ENCODE measurements at regions not wholly inside any gene's neighbourhood (a gene's known extent, or its start where the extent isn't known, plus 50 kb on each side); places are given as distances from the start of the nearest gene placed in this dataset.

DNA sequence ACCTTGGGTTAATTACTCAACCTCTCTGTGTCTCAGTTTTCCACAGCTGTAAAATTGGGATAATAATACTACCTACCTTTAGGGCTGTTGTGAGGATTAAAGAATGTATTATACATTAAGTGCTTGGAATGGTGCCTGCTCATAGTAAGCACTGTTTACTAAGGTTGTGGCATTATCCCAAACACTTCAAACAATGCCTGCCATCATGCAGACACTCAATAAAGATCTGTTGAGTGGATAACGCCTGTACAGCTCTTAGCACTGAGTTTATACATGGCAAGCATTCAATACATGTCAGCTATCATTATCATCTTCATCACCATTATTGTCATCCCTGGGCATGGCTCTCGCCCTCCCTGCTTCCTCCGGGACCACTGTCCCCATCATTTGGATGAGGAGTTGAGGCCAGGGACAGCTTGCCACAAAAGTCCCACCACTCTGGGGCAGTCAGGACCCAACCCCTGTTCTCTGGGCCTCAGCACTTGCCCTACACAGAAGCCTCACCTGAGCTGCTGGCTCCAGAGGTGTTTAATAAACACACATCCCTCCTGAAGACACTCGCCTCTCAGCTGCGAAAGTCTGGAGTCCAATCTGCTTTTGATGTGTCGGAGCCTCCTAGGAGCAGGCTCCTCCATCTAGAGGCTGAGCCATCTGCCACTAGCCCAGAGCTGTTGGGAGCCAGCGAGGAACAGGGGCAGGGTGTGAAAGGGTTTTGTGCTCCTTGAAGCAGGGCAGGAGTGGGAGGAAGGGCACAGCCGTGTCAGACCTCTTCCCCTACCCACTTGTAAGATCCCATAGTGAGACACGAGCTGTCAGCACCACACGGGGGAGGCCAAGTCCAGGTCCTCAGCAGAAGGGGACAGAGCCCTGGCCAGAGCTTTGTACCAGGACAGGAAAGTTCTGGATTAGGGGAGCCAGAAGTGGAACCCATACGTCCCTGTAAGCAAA, 80.9 kb upstream of the ZC3H12A start:
- Histone ChIP-seq H3K27ac (no peak overlapping the region), H3K9me3 (no peaks in the 10 kb centered on the region), H3K36me3 (ENCODE audit: insufficient read depth in 1 of 2, low read depth in 1 of 2) (no peaks in the 10 kb centered on the region), H3K27me3 (ENCODE audit: insufficient read depth in 3 of 3, low read length in 2 of 3) (peaks cover 2 to 67% (median 4%) of the 10 kb centered on the region in 3 donors), H3K4me1 (no peaks in the 10 kb centered on the region), H3K4me3 (no peak overlapping the region)
- TF ChIP-seq, protein P1, sequence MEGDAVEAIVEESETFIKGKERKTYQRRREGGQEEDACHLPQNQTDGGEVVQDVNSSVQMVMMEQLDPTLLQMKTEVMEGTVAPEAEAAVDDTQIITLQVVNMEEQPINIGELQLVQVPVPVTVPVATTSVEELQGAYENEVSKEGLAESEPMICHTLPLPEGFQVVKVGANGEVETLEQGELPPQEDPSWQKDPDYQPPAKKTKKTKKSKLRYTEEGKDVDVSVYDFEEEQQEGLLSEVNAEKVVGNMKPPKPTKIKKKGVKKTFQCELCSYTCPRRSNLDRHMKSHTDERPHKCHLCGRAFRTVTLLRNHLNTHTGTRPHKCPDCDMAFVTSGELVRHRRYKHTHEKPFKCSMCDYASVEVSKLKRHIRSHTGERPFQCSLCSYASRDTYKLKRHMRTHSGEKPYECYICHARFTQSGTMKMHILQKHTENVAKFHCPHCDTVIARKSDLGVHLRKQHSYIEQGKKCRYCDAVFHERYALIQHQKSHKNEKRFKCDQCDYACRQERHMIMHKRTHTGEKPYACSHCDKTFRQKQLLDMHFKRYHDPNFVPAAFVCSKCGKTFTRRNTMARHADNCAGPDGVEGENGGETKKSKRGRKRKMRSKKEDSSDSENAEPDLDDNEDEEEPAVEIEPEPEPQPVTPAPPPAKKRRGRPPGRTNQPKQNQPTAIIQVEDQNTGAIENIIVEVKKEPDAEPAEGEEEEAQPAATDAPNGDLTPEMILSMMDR (IDR thresholded peaks at IDR 0.05) = no peak
- ATAC-seq (no peak), DNase-seq (no peak)
- WGBS, 3 donors = 34 to 45% (median 35%) methylated on average over 11 of the region's 11 CpGs
- intact Hi-C loops (cut with DNase I) = no loop called here

DNA sequence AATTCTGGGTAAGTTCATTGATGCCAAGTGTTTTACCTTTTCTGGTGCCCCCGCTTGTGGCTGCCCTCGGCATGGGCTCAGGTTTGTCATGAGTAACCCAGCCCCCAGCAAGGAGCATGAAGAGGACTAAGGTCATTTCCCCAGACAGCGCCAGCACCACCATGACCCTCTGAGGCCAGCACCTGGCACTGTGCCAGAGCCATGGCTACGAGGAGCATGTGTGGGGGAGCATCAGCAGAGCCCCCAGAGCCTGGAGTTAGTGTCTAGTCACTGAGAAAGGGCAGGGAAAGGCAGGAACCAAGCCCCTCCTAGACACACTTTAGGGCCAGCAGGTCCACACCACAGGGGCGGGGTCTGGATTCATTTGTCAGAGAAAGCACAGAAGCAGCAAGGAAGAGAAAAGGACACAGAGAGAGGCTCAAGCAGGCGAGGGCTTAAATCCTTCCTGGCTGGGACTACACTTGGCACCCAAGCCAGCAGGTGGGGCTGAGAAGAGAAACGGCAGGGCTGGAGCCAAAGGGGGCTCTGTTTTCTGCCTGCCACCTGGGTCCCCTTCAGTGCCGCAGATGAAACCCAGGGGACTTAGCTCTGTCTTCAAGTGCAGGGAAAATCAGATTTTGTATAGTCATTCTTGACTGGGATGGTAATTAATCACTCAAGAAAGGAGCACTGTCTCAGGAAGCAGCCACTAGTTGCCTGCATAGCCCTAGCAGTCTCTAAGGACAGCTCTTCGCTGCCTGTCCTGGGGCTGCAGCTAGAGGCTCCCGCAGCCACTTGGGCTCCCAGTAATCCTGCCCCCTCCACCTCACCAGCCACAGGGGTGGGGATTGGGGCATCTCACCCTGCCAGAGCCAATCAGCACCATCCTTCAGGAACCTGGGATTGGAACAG, 79.6 kb upstream of the ZC3H12A start:
- TF ChIP-seq, protein P1 (IDR thresholded peaks at IDR 0.05) = no peak
- intact Hi-C loops (cut with DNase I) = no loop called here
- WGBS, 3 donors = 19 to 31% (median 28%) methylated on average over 10 of the region's 10 CpGs
- DNase-seq (no peak), ATAC-seq (no peak)
- no peaks in the 10 kb centered on the region for H3K36me3 ChIP-seq (ENCODE audit: insufficient read depth in 1 of 2, low read depth in 1 of 2)
- H3K4me3 ChIP-seq = no peak overlapping the region
- peaks cover 2 to 56% (median 4%) of the 10 kb centered on the region in 3 donors for H3K27me3 ChIP-seq (ENCODE audit: insufficient read depth in 3 of 3, low read length in 2 of 3)
- H3K4me1 ChIP-seq = no peaks in the 10 kb centered on the region
- H3K9me3 ChIP-seq = no peaks in the 10 kb centered on the region
- H3K27ac ChIP-seq = no peak overlapping the region

DNA sequence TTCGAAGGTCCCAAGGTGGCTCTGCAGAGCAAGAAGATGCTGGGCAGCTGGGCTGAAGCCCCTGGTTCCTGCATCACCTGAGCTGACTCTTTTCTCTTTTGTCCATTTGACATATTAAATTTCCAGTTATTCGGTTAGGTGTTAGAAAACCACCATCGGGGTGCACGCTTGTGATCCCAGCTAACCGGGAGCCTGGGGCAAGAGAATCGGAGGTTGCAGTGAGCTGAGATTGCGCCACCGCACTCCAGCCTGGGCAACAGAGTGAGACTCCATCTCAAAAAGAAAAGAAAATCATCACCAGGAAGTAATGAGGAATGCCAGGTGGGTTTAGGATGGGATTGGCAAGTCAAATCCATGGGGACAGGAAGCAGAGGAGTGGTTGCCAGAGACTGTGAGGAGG, 76.3 kb upstream of the ZC3H12A start:
- H3K9me3 ChIP-seq = no peaks in the 10 kb centered on the region
- H3K27ac ChIP-seq = no peak overlapping the region
- WGBS, 3 donors = 91 to 93% (median 92%) methylated on average over 8 of the region's 8 CpGs
- ATAC-seq (no peak), DNase-seq (no peak)
- H3K4me1 ChIP-seq = no peaks in the 10 kb centered on the region
- no peaks in the 10 kb centered on the region for H3K36me3 ChIP-seq (ENCODE audit: insufficient read depth in 1 of 2, low read depth in 1 of 2)
- TF ChIP-seq, protein P1 (IDR thresholded peaks at IDR 0.05) = no peak
- intact Hi-C loops (cut with DNase I) = no loop called here
- H3K27me3 ChIP-seq (ENCODE audit: insufficient read depth in 3 of 3, low read length in 2 of 3) = peaks cover 0 to 54% (median 4%) of the 10 kb centered on the region in 3 donors
- no peak overlapping the region for H3K4me3 ChIP-seq

DNA sequence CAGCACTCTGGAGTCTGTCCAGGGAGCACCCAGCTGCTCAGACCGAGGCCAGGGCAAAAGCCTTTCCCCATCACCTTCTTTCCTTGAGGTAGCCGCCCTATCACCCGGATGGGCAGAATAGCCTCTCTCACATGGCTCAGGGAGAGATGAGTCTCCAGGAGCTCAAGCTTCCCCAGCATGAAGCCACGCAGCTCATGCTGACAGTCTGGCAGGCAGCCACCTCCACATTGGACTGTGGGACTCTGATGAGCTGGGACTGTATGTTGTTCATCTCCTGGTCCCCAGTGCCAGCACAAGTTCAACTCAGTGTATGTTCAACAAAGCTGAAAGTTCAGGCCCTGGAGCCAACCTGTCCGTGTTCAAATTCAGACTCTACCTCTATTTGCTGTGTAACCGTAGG, 75.2 kb upstream of the ZC3H12A start:
- no peak overlapping the region for H3K27ac ChIP-seq
- DNase-seq = no peak
- no peak for ATAC-seq
- 59 to 69% (median 66%) methylated on average over 6 of the region's 6 CpGs for WGBS, 3 donors
- TF ChIP-seq, protein P1 (IDR thresholded peaks at IDR 0.05) = no peak
- H3K9me3 ChIP-seq = no peaks in the 10 kb centered on the region
- intact Hi-C loops (cut with DNase I) = no loop called here
- H3K4me3 ChIP-seq = no peak overlapping the region
- H3K4me1 ChIP-seq = no peaks in the 10 kb centered on the region
- H3K27me3 ChIP-seq (ENCODE audit: insufficient read depth in 3 of 3, low read length in 2 of 3) = peaks cover 0 to 43% (median 4%) of the 10 kb centered on the region in 3 donors
- no peaks in the 10 kb centered on the region for H3K36me3 ChIP-seq (ENCODE audit: insufficient read depth in 1 of 2, low read depth in 1 of 2)

All from psoas muscle (tissue), 7 donors.